ENCODE measurements at regions not wholly inside any gene's neighbourhood (a gene's known extent, or its start where the extent isn't known, plus 50 kb on each side); places are given as distances from the start of the nearest gene placed in this dataset.

DNA sequence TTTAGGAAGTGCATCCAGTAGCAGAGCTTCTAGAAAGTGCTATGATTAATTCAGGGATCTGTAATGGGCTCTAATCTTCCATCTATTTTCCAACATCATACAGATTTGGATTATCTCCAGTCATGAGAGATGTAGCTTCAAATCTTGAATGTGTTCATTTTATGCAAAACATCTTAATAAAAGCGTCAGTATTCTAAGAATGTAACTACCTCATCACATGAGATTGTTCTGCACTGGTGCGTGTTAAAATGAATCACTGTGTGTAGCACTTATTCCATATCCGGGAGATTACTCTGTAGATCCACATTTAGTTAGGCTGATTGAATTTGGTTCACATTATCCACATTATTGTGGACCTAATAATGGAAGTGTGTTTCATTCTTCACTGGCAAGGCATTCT lies 344.9 kb upstream of the CHRM2 start:
- no peak overlapping the region for H3K4me3 ChIP-seq
- no peaks in the 10 kb centered on the region for H3K9me3 ChIP-seq
- H3K4me1 ChIP-seq (replicated peaks): no peaks in the 10 kb centered on the region
- no peak for DNase-seq (ENCODE audit: low spot score)
- H3K36me3 ChIP-seq: no peaks in the 10 kb centered on the region
- H3K27ac ChIP-seq: no peak overlapping the region
- intact Hi-C loops (cut with DNase I): no loop called here
- 85% methylated on average over 3 of the region's 3 CpGs for WGBS
- TF ChIP-seq, protein P1, sequence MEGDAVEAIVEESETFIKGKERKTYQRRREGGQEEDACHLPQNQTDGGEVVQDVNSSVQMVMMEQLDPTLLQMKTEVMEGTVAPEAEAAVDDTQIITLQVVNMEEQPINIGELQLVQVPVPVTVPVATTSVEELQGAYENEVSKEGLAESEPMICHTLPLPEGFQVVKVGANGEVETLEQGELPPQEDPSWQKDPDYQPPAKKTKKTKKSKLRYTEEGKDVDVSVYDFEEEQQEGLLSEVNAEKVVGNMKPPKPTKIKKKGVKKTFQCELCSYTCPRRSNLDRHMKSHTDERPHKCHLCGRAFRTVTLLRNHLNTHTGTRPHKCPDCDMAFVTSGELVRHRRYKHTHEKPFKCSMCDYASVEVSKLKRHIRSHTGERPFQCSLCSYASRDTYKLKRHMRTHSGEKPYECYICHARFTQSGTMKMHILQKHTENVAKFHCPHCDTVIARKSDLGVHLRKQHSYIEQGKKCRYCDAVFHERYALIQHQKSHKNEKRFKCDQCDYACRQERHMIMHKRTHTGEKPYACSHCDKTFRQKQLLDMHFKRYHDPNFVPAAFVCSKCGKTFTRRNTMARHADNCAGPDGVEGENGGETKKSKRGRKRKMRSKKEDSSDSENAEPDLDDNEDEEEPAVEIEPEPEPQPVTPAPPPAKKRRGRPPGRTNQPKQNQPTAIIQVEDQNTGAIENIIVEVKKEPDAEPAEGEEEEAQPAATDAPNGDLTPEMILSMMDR (IDR thresholded peaks at IDR 0.05): no peak
- TF ChIP-seq POLR2A (IDR thresholded peaks at IDR 0.05): no peak
- TF ChIP-seq POLR2AphosphoS5 (IDR thresholded peaks at IDR 0.05): no peak
- no peaks in the 10 kb centered on the region for H3K27me3 ChIP-seq (replicated peaks; ENCODE audit: insufficient read depth)

DNA sequence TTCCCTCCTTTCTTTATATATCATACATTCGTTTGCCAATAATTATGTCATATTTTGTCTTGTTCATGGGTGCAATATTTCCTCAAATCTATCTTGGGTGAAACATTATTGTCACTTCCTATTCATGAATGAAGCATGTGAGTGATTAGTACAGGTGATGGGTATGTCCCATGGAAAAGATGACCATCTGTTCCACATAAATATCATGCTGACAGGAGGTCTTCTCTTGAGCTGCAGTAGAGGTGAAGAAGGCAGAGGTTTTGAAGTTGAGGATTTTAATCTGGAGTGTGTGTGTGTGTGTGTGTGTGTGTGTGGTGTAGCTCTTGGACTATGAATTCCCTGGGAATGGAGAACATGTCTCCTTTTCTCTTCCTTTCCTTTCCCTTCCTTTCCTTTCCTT lies 350.5 kb upstream of the CHRM2 start:
- Histone ChIP-seq H3K36me3 (no peaks in the 10 kb centered on the region), H3K4me1 (replicated peaks) (no peaks in the 10 kb centered on the region), H3K27ac (no peak overlapping the region), H3K27me3 (replicated peaks; ENCODE audit: insufficient read depth) (no peaks in the 10 kb centered on the region), H3K4me3 (no peak overlapping the region), H3K9me3 (no peaks in the 10 kb centered on the region)
- 69% methylated on average over 1 of the region's 1 CpG for WGBS
- DNase-seq (ENCODE audit: low spot score): no peak
- intact Hi-C loops (cut with DNase I): no loop called here
- no peak for TF ChIP-seq POLR2AphosphoS5 (IDR thresholded peaks at IDR 0.05)
- TF ChIP-seq POLR2A (IDR thresholded peaks at IDR 0.05): no peak
- TF ChIP-seq, protein P1 (IDR thresholded peaks at IDR 0.05): no peak

DNA sequence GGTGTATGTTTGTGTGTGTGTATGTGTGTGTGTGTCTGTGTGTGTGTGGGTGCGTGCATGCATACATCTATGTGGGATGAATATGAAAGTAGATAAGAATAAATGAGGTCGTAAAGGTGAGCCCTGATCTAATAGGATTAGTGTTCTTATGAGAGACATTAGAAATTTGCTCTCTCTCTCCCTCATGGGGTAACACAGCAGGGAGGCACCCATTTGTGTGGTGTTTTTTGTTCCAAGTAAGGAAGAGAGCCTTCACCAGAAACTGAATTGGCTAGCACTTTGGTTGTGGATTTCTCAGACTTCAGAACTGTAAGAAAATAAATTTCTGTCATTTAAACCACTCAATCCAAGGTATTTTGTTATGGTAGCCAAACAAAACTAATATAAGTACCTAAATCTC lies 353.7 kb upstream of the CHRM2 start:
- no peaks in the 10 kb centered on the region for H3K9me3 ChIP-seq
- H3K36me3 ChIP-seq: no peaks in the 10 kb centered on the region
- no peak overlapping the region for H3K27ac ChIP-seq
- no peaks in the 10 kb centered on the region for H3K4me1 ChIP-seq (replicated peaks)
- intact Hi-C loops (cut with DNase I): no loop called here
- no peak for DNase-seq (ENCODE audit: low spot score)
- H3K4me3 ChIP-seq: no peak overlapping the region
- WGBS: 85% methylated on average over 2 of the region's 2 CpGs
- no peak for TF ChIP-seq POLR2A (IDR thresholded peaks at IDR 0.05)
- TF ChIP-seq POLR2AphosphoS5 (IDR thresholded peaks at IDR 0.05): no peak
- TF ChIP-seq, protein P1 (IDR thresholded peaks at IDR 0.05): no peak
- H3K27me3 ChIP-seq (replicated peaks; ENCODE audit: insufficient read depth): no peaks in the 10 kb centered on the region

DNA sequence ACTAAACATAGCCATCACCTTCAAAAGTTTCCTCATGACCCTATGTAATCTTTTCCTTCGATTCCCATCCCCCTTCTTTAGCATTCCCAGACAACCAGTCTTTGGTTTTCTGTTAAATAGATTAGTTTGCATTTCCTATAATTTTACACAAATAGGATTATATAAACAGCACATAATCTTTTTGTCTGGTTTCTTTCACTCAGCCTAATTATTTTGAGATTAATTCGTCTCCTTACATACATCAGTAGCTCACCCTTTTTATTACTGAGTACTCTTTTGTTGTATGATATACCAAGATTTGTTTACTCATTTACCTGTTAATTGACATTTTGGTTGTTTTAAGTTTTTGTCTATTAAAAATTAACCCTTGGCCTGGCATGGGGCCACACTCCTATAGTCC lies 354.7 kb upstream of the CHRM2 start:
- Histone ChIP-seq H3K27me3 (replicated peaks; ENCODE audit: insufficient read depth) (no peaks in the 10 kb centered on the region), H3K27ac (no peak overlapping the region), H3K36me3 (no peaks in the 10 kb centered on the region), H3K4me3 (no peak overlapping the region), H3K4me1 (replicated peaks) (no peaks in the 10 kb centered on the region), H3K9me3 (no peaks in the 10 kb centered on the region)
- 81% methylated on average over 2 of the region's 2 CpGs for WGBS
- no peak for DNase-seq (ENCODE audit: low spot score)
- TF ChIP-seq POLR2A (IDR thresholded peaks at IDR 0.05): no peak
- TF ChIP-seq POLR2AphosphoS5 (IDR thresholded peaks at IDR 0.05): no peak
- TF ChIP-seq, protein P1 (IDR thresholded peaks at IDR 0.05): no peak
- intact Hi-C loops (cut with DNase I): no loop called here

DNA sequence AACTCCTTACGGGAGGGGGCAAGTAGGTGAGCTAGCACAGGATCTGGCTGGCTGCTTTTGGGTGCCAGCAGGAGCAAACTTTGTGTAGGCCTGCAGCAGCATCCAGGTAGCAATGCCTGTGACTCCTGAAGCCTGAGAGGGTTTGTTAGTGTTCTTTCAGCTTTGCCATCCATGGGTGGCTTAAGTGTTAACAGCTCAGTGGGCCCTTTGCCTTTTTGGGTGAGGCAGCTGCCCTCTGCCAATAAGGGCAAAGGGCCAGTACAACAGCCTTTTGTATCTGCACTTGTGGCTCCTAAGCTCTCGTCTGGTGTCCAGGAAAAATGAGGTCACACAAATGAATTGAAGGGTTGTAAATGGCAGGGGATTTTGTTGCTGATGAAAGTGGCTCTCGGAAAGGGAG lies 359.0 kb upstream of the CHRM2 start:
- WGBS: 68% methylated on average over 3 of the region's 3 CpGs
- DNase-seq (ENCODE audit: low spot score): no peak
- H3K9me3 ChIP-seq: no peaks in the 10 kb centered on the region
- H3K27ac ChIP-seq: no peak overlapping the region
- no peaks in the 10 kb centered on the region for H3K36me3 ChIP-seq
- no peaks in the 10 kb centered on the region for H3K4me1 ChIP-seq (replicated peaks)
- TF ChIP-seq POLR2AphosphoS5 (IDR thresholded peaks at IDR 0.05): no peak
- TF ChIP-seq, protein P1 (IDR thresholded peaks at IDR 0.05): no peak
- TF ChIP-seq POLR2A (IDR thresholded peaks at IDR 0.05): no peak
- no peak overlapping the region for H3K4me3 ChIP-seq
- intact Hi-C loops (cut with DNase I): no loop called here
- H3K27me3 ChIP-seq (replicated peaks; ENCODE audit: insufficient read depth): no peaks in the 10 kb centered on the region

Measured in prostate gland (tissue), 2 donors.